ENCODE measurements at regions not wholly inside any gene's neighbourhood (a gene's known extent, or its start where the extent isn't known, plus 50 kb on each side); places are given as distances from the start of the nearest gene placed in this dataset.
A peak's percentile ranks its signal among the peaks of the same experiment; 100 is the strongest.

DNA sequence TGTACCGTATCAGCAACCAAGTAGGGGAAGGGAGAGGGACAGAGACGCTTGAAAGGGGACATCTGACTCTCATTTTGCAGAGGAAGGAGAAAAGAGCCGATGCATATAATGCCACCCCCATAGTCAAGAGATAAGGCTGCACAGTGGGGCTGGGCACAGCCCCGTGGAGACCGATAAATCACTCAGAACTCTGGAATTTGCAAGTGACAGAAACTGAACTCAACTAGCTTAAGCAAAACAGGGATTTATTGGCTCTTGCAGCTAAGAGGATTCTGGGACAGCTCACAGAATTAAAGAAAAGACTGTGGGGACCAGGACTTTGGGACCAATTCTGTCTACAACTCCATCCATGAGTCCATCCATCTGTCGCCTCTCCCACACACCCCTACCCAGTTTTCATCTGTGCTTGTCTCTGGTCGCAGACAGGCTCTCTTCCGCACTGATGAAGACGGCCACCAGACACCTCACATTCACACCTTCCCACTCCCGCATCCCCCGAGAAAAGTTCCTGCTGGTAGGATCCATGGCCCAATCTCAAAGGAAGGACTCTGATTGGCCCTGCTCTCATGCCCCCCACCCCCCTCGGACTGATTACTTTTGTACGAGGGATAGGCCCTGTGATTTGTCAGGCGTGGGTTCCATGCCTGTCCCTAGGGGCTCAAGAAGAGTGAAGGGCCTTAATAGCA, 105.9 kb upstream of the RPL38 start:
- no peak for DNase-seq

DNA sequence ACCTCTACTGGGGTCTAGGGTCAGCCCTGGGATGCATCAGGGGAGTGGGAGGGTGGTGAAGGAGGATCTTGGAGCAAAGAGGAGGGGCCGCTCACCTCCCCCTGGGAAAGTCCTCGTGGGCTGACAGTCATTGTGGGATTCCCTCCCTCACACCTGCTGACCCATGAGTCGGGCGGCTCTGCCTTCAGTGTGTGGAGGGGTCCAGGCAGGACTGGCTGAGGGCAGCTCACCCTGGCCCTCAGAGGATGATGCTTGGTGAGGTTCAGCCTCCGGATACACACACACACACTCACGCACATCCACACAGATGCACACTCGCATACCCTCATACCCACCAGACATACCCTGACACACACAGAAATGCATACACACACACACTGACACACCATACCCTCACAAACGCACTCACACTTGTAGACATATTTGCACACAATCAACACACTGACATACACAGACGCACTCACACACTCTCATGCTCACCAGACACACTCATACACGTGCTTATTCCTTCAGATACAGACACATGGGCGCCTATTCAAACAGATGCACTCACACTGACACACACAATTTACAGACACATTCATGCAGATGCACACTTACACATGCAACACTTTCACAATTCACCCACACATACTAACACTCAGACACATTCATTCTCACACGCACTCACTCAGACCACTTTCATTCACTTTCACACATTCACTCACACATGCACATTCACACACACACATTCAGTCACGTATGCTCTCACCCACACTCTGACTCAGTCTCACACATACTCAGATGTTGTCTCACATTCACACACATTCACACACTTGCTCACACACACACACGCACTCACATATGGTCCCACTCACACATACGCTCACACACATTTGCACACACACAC, 105.1 kb upstream of the RPL38 start:
- DNase-seq, result no peak

GRCh38 chr17:74099442-74100340, 103.8 kb upstream of the RPL38 start:
- DNase-seq, result peak; percentile 72

- no peak for DNase-seq
These were observed 98.6 kb upstream of the RPL38 start for GRCh38 chr17:74104921-74105320.

- no peak for DNase-seq
These were observed 96.4 kb upstream of the RPL38 start for GRCh38 chr17:74107107-74107506.

- no peak for DNase-seq
These were observed 95.3 kb upstream of the RPL38 start for GRCh38 chr17:74108126-74108705.

GRCh38 chr17:74110467-74110866, 93.0 kb upstream of the RPL38 start:
- no peak for DNase-seq

DNA sequence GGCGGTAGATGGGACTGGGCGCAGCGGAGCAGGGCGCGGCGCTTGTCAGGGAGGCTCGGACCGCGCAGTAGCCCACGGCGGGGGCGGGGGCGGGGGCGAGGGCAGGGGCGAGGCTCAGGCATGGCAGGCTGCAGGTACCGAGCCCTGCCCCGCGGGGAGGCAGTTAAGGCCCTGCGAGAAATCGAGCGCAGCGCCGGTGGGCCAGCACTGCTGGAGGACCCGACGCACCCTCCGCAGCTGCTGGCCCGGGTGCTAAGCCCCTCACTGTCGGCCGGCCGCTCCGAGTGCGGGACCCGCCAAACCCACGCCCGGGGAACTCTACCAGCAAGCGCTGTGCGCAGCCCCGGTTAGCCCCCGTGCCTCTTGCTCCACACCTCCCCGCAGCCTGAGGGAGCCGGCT, 90.2 kb upstream of the RPL38 start:
- DNase-seq, result no peak

DNA sequence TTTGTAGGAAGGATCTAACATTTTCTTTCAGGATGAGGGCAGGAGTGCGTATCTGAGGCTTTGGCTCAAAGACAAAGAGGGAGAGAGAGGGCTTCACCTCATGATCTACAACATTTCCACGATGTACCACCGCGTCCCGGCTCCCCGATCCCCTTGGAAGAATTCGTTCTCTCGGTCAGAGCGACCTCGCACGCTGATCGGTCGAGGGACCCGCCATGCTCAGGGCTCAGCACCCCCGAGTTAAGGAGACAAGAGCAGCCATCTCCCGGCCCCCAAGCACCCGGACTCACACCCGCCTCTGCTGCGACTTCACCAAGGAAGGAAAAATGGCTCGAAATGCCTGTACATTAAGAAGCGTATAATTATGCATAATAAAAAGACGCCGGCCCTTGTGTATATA, 89.5 kb upstream of the RPL38 start:
- no peak for DNase-seq

DNA sequence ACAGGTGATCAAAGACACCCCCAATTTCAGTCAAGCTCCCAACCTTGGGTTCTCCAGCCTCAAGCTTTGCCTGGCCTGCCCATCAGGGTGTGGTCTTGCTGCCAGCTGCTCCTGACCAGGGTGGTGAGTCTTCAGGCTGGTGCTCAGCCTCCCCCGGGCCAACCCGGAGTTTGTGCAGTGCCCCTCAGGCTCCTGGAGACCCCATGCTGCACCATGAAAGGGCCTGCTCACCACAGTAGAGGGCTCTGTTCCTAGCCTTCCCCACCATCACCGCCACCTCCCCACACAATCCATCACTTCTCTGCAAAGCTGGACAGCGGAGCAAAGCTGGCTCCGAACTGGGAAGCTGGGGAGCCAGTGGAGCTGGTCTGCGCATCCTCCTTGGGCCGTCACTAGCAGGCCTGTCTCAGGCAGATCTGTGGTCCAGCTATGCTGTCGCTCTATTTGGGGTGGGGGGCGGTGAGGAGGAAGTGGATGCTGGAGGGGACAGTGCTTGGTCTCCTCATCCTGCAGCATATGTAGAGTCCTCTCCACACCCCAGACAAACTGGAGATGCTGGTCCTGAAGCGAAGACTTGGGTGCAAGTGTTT, 88.5 kb upstream of the RPL38 start:
- no peak for DNase-seq

DNA sequence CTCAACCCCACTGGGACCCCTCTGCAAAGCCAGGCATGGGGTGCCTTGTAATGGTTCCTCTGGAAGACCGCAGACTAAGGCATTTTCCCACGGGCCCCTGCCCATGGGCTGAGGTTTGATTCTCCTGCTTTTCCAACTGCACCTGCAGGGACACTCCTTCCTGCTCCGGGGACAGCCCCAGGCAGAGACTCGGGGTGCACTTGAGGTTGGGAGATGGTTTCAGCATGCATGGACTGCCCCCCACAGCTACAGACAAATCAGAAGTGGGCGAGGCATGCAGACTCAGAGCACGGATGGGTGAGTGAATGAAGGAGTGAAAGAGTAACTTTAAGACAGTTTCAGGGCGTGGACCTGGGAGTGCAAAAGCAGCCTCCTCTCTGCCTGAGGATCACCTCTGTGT, 87.9 kb upstream of the RPL38 start:
- no peak for DNase-seq

DNA sequence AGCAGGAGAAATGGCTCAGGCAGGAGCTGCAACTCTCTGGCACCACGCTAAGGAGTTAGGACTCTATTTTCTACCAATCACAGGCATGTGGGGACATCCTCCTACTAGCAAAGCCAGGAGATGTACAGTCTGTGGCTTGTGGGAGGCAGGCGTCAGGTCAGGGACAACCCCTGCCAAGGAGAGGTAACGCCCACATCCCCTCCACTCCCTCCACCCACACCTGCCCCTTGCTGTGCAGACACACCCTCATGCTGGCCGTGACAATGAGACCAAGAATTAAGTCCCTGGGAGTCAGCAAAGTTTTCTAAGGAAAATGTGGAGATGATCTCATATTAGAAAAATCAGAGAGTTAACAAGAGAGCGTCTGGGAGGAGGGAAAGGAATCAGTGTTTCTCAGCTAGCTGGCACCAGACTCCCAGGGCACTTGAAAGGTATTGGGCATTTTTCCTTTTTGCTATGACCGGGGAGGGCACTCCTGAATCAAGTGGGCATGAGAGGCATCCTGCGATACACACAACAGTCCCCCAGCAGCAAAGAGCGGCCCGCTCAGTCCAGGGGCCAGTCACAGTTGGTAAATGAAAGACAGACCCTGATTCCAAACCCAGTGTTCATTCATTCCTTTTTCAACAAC, 87.3 kb upstream of the RPL38 start:
- DNase-seq, result no peak

GRCh38 chr17:74117087-74117698, 86.3 kb upstream of the RPL38 start:
- DNase-seq, result no peak

GRCh38 chr17:74117999-74118421, 85.5 kb upstream of the RPL38 start:
- DNase-seq, result peak; percentile 59

- DNase-seq, result peak; percentile 86
These were observed 85.0 kb upstream of the RPL38 start for GRCh38 chr17:74118504-74118903.

DNA sequence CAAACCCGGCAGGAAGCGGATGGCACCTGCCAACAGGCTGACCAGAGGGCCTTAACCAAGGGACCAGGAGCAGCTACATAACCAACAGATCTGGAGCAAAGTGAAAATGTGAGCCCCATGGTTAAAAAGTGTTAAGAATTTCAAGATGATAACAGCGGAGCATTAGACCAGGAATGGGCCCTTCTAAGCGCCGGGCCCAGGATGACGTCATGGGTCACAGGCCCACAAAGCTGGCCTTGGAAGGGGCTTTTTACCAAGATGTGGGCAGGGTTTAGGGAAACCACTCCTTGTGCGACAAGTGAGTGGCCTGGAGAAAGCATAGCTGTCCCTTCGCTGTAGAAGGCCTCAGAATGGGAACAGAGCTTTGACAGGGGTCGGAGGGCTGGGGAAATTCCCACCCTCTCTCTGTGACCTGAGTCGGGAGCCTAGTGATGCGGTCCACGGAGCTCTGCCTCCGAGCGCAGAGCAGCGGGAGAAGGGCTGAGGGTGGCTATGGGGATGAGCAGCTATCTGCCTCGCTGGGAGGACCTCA, 84.4 kb upstream of the RPL38 start:
- DNase-seq, result peak; percentile 49

GRCh38 chr17:74119965-74120364, 83.5 kb upstream of the RPL38 start:
- no peak for DNase-seq

GRCh38 chr17:74123350-74123749, 80.1 kb upstream of the RPL38 start:
- peak; percentile 76 for DNase-seq

GRCh38 chr17:74123866-74124444, 79.5 kb upstream of the RPL38 start:
- peak; percentile 45 for DNase-seq

DNA sequence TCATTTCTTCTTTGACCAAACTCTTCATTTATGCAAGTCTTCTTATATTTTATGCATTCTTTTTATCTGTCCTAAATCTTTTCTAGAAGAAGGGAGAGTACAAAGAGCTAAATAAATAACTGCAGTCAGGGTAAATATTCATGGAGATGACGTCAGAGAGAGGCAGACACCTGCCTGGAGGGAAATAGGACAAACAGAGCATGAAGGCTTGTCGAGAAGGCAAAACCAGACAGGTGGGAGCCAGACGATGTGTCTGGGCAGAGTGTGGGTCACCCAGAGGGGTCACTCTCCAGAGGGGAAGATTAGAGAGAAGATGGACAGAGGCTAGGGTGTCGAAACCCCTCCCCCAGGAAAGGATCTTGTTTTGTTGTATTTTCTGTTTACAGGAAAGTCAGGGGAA, 78.3 kb upstream of the RPL38 start:
- peak; percentile 77 for DNase-seq

Measured in islet precursor cell (in vitro differentiated cells).